ENCODE measurements at regions not wholly inside any gene's neighbourhood (a gene's known extent, or its start where the extent isn't known, plus 50 kb on each side); places are given as distances from the start of the nearest gene placed in this dataset.

- DNase-seq (ENCODE audit: low spot score) (no peak), ATAC-seq (ENCODE audit: low read depth) (no peak)
Observed at GRCh38 chr10:4127518-4128315, 342.7 kb upstream of the KLF6 start.

DNA sequence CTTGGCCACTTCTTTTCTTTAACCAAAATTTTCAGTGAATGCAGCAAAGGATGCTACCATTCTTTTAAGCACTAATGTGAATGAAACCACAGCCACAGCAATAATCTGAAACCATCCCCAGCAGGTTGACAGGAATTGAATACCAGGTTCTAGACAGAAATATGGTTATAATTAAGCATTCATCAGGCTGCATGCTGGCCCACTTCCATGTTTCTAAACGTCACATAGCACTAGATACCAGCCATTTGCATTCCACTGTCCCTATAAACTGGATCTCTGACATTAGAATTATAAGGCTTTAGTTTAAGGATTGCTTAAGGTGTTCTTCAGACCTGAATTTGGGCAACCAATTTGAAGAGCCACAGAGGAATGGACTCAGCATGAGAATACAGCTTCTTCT is 340.8 kb upstream of the KLF6 start:
- H3K27ac ChIP-seq (ENCODE audit: poor library complexity, severe bottlenecking), result no peak overlapping the region
- H3K36me3 ChIP-seq (ENCODE audit: low read depth), result no peaks in the 10 kb centered on the region
- TF ChIP-seq, protein P1, sequence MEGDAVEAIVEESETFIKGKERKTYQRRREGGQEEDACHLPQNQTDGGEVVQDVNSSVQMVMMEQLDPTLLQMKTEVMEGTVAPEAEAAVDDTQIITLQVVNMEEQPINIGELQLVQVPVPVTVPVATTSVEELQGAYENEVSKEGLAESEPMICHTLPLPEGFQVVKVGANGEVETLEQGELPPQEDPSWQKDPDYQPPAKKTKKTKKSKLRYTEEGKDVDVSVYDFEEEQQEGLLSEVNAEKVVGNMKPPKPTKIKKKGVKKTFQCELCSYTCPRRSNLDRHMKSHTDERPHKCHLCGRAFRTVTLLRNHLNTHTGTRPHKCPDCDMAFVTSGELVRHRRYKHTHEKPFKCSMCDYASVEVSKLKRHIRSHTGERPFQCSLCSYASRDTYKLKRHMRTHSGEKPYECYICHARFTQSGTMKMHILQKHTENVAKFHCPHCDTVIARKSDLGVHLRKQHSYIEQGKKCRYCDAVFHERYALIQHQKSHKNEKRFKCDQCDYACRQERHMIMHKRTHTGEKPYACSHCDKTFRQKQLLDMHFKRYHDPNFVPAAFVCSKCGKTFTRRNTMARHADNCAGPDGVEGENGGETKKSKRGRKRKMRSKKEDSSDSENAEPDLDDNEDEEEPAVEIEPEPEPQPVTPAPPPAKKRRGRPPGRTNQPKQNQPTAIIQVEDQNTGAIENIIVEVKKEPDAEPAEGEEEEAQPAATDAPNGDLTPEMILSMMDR (IDR thresholded peaks at IDR 0.05; ENCODE audit: poor library complexity, severe bottlenecking), result no peak
- no peaks in the 10 kb centered on the region for H3K27me3 ChIP-seq (ENCODE audit: insufficient read depth, poor library complexity, severe bottlenecking)
- H3K4me3 ChIP-seq (ENCODE audit: severe bottlenecking), result no peak overlapping the region
- ATAC-seq (ENCODE audit: low read depth) (no peak), DNase-seq (ENCODE audit: low spot score) (no peak)
- H3K4me1 ChIP-seq (ENCODE audit: insufficient read depth, poor library complexity, severe bottlenecking), result peaks cover 2% of the 10 kb centered on the region
- H3K9me3 ChIP-seq (ENCODE audit: severe bottlenecking), result no peaks in the 10 kb centered on the region

More at GRCh38 chr10:4127518-4128315, 342.7 kb upstream of the KLF6 start:
- Histone ChIP-seq H3K9me3 (ENCODE audit: severe bottlenecking) (no peaks in the 10 kb centered on the region), H3K4me3 (ENCODE audit: severe bottlenecking) (no peak overlapping the region), H3K4me1 (ENCODE audit: insufficient read depth, poor library complexity, severe bottlenecking) (peaks cover 17% of the 10 kb centered on the region), H3K27me3 (ENCODE audit: insufficient read depth, poor library complexity, severe bottlenecking) (no peaks in the 10 kb centered on the region), H3K27ac (ENCODE audit: poor library complexity, severe bottlenecking) (no peak overlapping the region), H3K36me3 (ENCODE audit: low read depth) (no peaks in the 10 kb centered on the region)
- TF ChIP-seq, protein P1 (IDR thresholded peaks at IDR 0.05; ENCODE audit: poor library complexity, severe bottlenecking), result no peak

- no peak overlapping the region for H3K4me3 ChIP-seq (ENCODE audit: severe bottlenecking)
Observed at GRCh38 chr10:4121502-4122380, 336.7 kb upstream of the KLF6 start.

GRCh38 chr10:4120096-4120853 is 335.3 kb upstream of the KLF6 start:
- H3K4me3 ChIP-seq (ENCODE audit: severe bottlenecking), result no peak overlapping the region
- no peaks in the 10 kb centered on the region for H3K36me3 ChIP-seq (ENCODE audit: low read depth)
- no peaks in the 10 kb centered on the region for H3K9me3 ChIP-seq (ENCODE audit: severe bottlenecking)
- DNase-seq (ENCODE audit: low spot score) (no peak), ATAC-seq (ENCODE audit: low read depth) (no peak)
- TF ChIP-seq, protein P1 (IDR thresholded peaks at IDR 0.05; ENCODE audit: poor library complexity, severe bottlenecking), result no peak
- H3K27me3 ChIP-seq (ENCODE audit: insufficient read depth, poor library complexity, severe bottlenecking), result no peaks in the 10 kb centered on the region
- H3K27ac ChIP-seq (ENCODE audit: poor library complexity, severe bottlenecking), result no peak overlapping the region
- no peaks in the 10 kb centered on the region for H3K4me1 ChIP-seq (ENCODE audit: insufficient read depth, poor library complexity, severe bottlenecking)

More at GRCh38 chr10:4121502-4122380, 336.7 kb upstream of the KLF6 start:
- H3K27ac ChIP-seq (ENCODE audit: poor library complexity, severe bottlenecking), result no peak overlapping the region
- H3K4me1 ChIP-seq (ENCODE audit: insufficient read depth, poor library complexity, severe bottlenecking), result no peaks in the 10 kb centered on the region
- TF ChIP-seq, protein P1 (IDR thresholded peaks at IDR 0.05; ENCODE audit: poor library complexity, severe bottlenecking), result no peak
- H3K27me3 ChIP-seq (ENCODE audit: insufficient read depth, poor library complexity, severe bottlenecking), result no peaks in the 10 kb centered on the region
- DNase-seq (ENCODE audit: low spot score), result no peak
- H3K9me3 ChIP-seq (ENCODE audit: severe bottlenecking), result no peaks in the 10 kb centered on the region
- no peaks in the 10 kb centered on the region for H3K36me3 ChIP-seq (ENCODE audit: low read depth)
- ATAC-seq (ENCODE audit: low read depth), result no peak

Measured in RWPE2 (cell line).